Femur (tissue), 1 donor: ENCODE measurements at regions not wholly inside any gene's neighbourhood (a gene's known extent, or its start where the extent isn't known, plus 50 kb on each side); places are given as distances from the start of the nearest gene placed in this dataset.

Experiments
- DNase-seq: peaks from one replicate; pipeline ENCODE4 v3.0.0-alpha.2; 2017

DNA sequence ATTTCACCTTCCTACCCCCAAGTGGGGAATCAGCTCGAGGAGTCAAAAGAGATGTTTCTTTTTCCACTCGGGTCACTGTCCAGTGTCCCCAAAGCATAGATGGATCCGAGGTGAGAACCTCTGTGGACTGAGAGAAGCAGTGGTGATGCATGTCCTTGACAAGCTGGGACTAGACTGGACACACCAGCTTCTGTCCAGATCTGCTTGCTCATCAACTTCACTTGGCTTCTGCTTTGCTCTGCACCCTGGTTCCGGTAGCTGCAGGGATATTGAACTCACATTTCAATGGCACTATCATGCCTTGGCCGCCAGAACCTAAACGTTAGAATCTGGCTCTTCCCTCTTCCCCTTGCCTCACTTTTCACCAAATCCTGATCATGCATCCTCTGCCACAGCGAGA is 50.3 kb upstream of the CXCL12 start:
- DNase-seq, result no peak

- no peak for DNase-seq
These were observed 51.3 kb upstream of the CXCL12 start for GRCh38 chr10:44436240-44436639.

GRCh38 chr10:44437840-44438511 is 53.1 kb upstream of the CXCL12 start:
- peak; percentile 8 for DNase-seq

- DNase-seq, result peak; percentile 10
These were observed 54.5 kb upstream of the CXCL12 start for GRCh38 chr10:44439239-44439957.

DNA sequence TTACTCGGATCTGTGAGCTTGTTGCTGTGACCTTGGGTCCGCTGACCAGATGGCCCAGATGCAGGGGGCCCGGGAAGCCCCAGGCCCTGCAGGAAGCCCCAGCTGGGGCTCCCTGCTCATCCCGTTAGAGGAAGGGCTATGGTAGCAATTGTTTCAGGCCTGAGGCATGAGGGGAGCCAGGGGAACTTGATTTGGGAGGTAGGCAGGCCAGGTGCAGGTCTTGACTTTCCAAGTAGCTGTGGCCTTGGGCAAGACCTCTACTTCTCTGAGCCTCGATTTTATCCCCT is 55.0 kb upstream of the CXCL12 start:
- peak; percentile 4 for DNase-seq

DNA sequence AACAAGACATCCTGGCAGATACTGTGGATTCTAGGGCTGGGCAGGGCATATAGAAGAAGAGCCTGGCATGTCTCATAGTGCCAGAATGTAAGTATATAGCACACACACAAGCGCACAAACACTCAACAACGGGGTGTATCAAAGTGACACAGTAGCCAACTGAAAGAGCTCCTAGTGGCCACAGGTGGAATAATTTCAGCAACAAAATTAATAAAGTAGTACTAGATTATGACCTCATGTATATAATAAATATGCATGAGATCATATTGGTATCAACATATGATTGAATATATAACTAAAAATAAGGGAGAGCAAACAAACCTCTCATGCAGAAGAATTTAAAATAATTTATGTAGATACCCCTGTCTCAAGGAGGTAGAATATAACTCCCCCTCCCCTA is 72.4 kb upstream of the CXCL12 start:
- no peak for DNase-seq

GRCh38 chr10:44458671-44459413 is 73.9 kb upstream of the CXCL12 start:
- DNase-seq, result no peak

- peak; percentile 52 for DNase-seq
These were observed 74.8 kb upstream of the CXCL12 start for GRCh38 chr10:44459671-44460070.

GRCh38 chr10:44460416-44460815 is 75.5 kb upstream of the CXCL12 start:
- DNase-seq, result no peak

DNA sequence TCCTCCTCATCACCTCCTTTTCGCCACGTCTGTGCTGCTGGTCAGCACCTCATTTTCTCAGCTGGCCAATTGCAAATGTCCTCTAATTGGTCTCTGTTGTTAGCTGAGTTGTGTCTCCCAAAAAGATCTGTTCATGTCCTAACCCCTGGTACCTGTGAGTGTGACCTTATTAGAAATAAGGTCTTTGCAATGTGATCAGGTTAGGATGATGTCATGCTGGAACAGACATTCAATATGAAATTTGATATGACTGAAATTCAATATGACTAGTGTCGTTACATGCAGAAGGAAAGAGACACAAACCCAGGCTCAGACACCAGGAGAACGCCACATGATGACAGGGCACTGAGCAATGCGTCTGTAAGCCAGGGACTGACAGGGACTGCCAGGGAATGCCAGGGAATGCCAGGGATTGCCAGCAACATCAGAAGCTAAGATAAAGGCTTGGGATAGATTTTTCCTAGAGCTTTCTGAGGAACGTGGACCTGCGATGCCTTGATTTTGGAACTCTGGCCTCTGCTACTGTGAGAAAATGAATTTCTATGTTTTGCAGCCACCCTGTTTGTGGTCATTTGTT is 77.5 kb upstream of the CXCL12 start:
- DNase-seq, result no peak

- DNase-seq, result no peak
These were observed 78.7 kb upstream of the CXCL12 start for GRCh38 chr10:44463511-44464121.

DNA sequence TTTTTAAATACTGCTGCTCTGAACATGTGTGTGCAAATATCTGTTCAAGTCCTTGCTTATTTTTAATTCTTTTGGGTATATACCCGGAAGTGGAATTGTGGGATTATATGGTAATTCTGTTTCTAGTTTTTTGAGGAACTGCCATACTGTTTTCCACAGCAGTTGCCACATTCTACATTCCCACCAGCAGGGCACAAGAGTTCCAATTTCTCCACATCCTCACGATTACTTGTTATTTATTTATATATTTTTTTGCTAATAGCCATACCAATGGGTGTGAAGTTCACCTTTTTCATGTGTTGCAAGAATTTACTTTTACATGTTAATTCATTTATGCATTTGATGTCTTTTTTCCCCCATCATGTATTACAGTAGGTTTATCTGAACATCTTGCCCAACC is 79.6 kb upstream of the CXCL12 start:
- DNase-seq, result no peak

DNA sequence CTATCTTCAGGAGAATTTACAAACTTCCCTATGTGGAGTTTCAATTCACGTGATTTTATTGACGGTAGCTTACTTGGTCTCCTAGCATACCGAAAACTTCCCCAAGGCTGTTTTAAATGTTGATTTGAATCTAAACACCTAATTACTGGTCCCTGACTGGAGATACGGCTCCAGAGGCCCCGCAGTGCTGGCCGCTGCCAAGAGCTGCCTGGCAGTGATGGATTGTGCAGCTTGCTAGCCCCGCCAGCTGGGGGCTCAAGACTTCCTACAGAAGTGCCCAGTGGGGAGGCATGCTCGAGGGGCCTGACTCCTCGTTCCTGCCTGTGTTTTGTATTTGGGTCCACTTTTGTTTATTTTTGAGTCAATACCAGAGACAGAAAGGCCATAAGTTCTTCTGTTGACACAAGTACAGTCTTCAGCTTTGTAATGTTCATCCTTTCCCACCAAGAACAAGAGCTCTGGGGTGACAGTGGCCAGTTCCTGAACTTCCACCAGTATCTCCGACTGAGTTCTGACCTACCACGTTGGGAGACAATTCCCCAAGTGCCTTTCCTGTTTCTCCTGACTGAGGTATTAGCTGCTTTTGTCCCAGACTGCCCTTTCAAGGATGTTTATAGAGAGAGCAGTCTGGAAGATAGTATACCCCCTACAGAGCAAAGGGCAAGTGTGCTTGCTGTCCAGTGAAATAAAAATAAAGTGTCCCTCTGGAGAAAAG is 80.7 kb upstream of the CXCL12 start:
- DNase-seq, result no peak

DNA sequence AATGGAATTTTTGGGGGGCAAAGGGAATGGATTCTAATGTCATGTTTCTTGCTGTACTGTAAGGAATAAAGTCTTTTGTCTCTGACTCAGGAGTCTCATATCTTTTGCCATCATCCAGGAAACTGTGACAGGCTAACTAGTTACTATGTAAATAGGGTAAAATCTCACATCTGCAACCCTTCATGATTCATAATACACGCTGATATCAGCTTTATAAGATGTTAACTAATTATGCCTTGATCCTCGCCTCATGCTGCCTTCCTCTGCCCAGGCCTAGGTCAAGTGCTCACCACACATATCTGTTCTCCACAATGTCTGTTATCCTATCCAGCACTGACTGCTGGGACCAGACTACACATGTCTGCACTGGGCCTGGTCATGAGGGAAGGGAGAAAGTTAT is 81.3 kb upstream of the CXCL12 start:
- no peak for DNase-seq

DNA sequence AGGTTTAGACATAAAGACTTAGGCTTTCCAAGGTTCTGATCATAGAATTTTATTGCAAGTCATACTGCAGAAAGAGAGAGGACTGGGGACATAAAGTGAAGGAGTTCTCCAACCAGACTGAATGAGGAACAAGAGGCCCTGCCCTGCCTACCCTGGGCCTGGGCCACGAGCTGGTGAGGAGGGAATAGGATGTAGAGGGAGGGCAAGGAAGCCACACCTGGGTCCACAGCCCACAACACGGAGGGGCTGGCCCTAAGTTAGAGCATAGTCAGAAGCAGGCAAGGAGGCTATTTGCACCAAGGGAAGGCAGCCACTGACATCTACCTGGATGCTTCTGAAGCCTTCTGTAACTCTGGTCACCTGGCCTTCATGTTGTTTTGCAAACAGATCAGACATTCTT is 82.2 kb upstream of the CXCL12 start:
- no peak for DNase-seq

GRCh38 chr10:44467900-44468299 is 83.0 kb upstream of the CXCL12 start:
- DNase-seq, result no peak

DNA sequence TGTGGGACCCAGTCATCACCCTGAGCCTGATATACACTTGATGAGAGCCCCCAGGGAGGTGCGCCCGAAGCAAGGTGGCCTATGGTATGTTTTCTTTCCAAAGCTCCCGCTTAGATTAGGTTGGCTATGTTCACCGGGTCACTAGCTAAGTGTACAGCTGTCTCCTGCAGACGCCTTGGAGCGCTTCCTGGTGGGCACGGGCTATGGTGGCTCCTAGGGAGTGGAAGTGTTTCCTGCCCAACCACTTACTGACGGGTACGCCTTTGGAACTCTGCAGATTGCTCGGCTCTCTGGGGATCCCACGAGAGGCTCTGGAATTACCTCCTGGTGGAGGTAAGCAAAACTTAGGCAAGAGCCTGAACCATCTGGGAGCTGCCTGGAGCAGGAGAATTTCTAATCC is 83.6 kb upstream of the CXCL12 start:
- no peak for DNase-seq

GRCh38 chr10:44468965-44469364 is 84.1 kb upstream of the CXCL12 start:
- DNase-seq, result no peak

- no peak for DNase-seq
These were observed 85.9 kb upstream of the CXCL12 start for GRCh38 chr10:44470784-44471183.

GRCh38 chr10:44471410-44471809 is 86.5 kb upstream of the CXCL12 start:
- DNase-seq, result no peak

DNA sequence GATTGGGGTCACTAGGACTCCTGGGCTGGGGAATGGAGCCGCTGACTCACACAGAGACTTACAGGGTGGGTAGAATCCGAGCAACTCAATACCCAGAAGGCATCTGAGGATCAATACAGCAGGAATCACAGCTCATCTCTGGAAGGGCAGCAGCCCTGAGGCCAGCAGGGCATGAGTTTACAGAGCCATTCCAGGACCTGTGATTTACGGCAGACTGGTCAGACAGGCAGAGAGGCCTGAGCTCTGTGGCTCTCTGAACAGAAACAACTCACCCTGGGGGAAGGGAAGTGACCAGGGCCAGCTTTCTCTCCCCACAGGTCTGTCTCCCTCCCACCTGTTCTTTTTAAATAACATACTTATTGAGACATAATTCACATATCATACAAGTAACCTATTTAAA is 88.2 kb upstream of the CXCL12 start:
- no peak for DNase-seq

- DNase-seq, result no peak
These were observed 91.6 kb upstream of the CXCL12 start for GRCh38 chr10:44476409-44477045.
